ENCODE measurements at regions not wholly inside any gene's neighbourhood (a gene's known extent, or its start where the extent isn't known, plus 50 kb on each side); places are given as distances from the start of the nearest gene placed in this dataset.

GRCh38 chr2:150569761-150570160 lies 82.3 kb upstream of the RND3 start:
- in situ Hi-C loops (cut with HindIII; ENCODE audit: low sequenced_read_pairs), result no loop called here

GRCh38 chr2:150567771-150568301 lies 80.4 kb upstream of the RND3 start:
- in situ Hi-C loops (cut with HindIII; ENCODE audit: low sequenced_read_pairs), result no loop called here

- in situ Hi-C loops (cut with HindIII; ENCODE audit: low sequenced_read_pairs), result no loop called here
Measured at GRCh38 chr2:150566289-150566688, 78.8 kb upstream of the RND3 start.

GRCh38 chr2:150561076-150561475 lies 73.6 kb upstream of the RND3 start:
- in situ Hi-C loops (cut with HindIII; ENCODE audit: low sequenced_read_pairs), result no loop called here

GRCh38 chr2:150557020-150557600 lies 69.6 kb upstream of the RND3 start:
- in situ Hi-C loops (cut with HindIII; ENCODE audit: low sequenced_read_pairs), result no loop called here

GRCh38 chr2:150555611-150556356 lies 68.3 kb upstream of the RND3 start:
- in situ Hi-C loops (cut with HindIII; ENCODE audit: low sequenced_read_pairs), result no loop called here

- in situ Hi-C loops (cut with HindIII; ENCODE audit: low sequenced_read_pairs), result no loop called here
Measured at GRCh38 chr2:150554046-150554445, 66.6 kb upstream of the RND3 start.

- in situ Hi-C loops (cut with HindIII; ENCODE audit: low sequenced_read_pairs), result no loop called here
Measured at GRCh38 chr2:150552041-150552820, 64.8 kb upstream of the RND3 start.

- in situ Hi-C loops (cut with HindIII; ENCODE audit: low sequenced_read_pairs), result no loop called here
Measured at GRCh38 chr2:150549381-150549780, 61.9 kb upstream of the RND3 start.

- in situ Hi-C loops (cut with HindIII; ENCODE audit: low sequenced_read_pairs), result no loop called here
Measured at GRCh38 chr2:150548527-150548926, 61.1 kb upstream of the RND3 start.

- in situ Hi-C loops (cut with HindIII; ENCODE audit: low sequenced_read_pairs), result no loop called here
Measured at GRCh38 chr2:150545916-150546315, 58.4 kb upstream of the RND3 start.

GRCh38 chr2:150544731-150545130 lies 57.3 kb upstream of the RND3 start:
- in situ Hi-C loops (cut with HindIII; ENCODE audit: low sequenced_read_pairs), result no loop called here

- in situ Hi-C loops (cut with HindIII; ENCODE audit: low sequenced_read_pairs), result no loop called here
Measured at GRCh38 chr2:150542692-150543091, 55.2 kb upstream of the RND3 start.

GRCh38 chr2:150542172-150542571 lies 54.7 kb upstream of the RND3 start:
- in situ Hi-C loops (cut with HindIII; ENCODE audit: low sequenced_read_pairs), result no loop called here

GRCh38 chr2:150538651-150539201 lies 51.3 kb upstream of the RND3 start:
- in situ Hi-C loops (cut with HindIII; ENCODE audit: low sequenced_read_pairs), result no loop called here

Data from DLD1 (cell line).